GM10248 (cell line): ENCODE measurements at regions not wholly inside any gene's neighbourhood (a gene's known extent, or its start where the extent isn't known, plus 50 kb on each side); places are given as distances from the start of the nearest gene placed in this dataset.

Experiments
- CTCF ChIA-PET: fragments of 300-600 bp; sonication (Branson Sonifier 250); formaldehyde crosslinking; extraction: SDS; loops from one replicate; lab custom pipeline; 2021; ENCODE audit warnings: antibody characterized with exemption; lab: Yijun Ruan, JAX
- POLR2A ChIA-PET: fragments of 350-650 bp; sonication (Branson Sonifier 250); formaldehyde crosslinking; extraction: SDS; loops from one replicate; lab custom pipeline; 2020; ENCODE audit warnings: antibody characterized with exemption; lab: Yijun Ruan, JAX
- DNase-seq: peaks from one replicate; pipeline ENCODE4 v3.0.0; 2012; ENCODE audit errors: extremely low spot score
- CTCF ChIP-seq: IDR thresholded peaks from 2 replicates; pipeline ENCODE4 v1.5.1; 2012; ENCODE audit warnings: mild to moderate bottlenecking, low read depth; ENCODE audit errors: extremely low read depth, missing control alignments, control extremely low read depth

GRCh38 chr15:47991357-47991756 lies 129.4 kb upstream of the SLC24A5 start:
- CTCF ChIA-PET, result interaction anchor here (1.0 to 5.9 kb wide), 4 partner anchors 8 to 796 kb away, joined by 3 to 53 read pairs (median 4); no protein-coding TSS in a partner anchor
- TF ChIP-seq CTCF, result no peak
- POLR2A ChIA-PET, result no interaction called here
- no peak for DNase-seq

- POLR2A ChIA-PET, result no interaction called here
- no peak for DNase-seq
- CTCF ChIA-PET, result interaction anchor here (1.7 to 2.4 kb wide), 2 partner anchors 92 to 797 kb away, joined by 4 to 5 read pairs; no protein-coding TSS in a partner anchor
- no peak for TF ChIP-seq CTCF
Observed at GRCh38 chr15:47993051-47993450, 127.7 kb upstream of the SLC24A5 start.

- CTCF ChIA-PET, result interaction anchor here (0.7 to 4.6 kb wide), 6 partner anchors 9 to 85 kb away, joined by 3 to 23 read pairs (median 4); no protein-coding TSS in a partner anchor
Observed at GRCh38 chr15:47997195-47998080, 123.4 kb upstream of the SLC24A5 start.

GRCh38 chr15:47998619-47999019 lies 122.2 kb upstream of the SLC24A5 start:
- no peak for DNase-seq
- POLR2A ChIA-PET, result no interaction called here
- CTCF ChIA-PET, result interaction anchor here (1.5 to 4.6 kb wide), 2 partner anchors 10 to 44 kb away, joined by 5 to 23 read pairs; no protein-coding TSS in a partner anchor
- no peak for TF ChIP-seq CTCF

More at GRCh38 chr15:47997195-47998080, 123.4 kb upstream of the SLC24A5 start:
- no peak for DNase-seq
- POLR2A ChIA-PET, result no interaction called here
- TF ChIP-seq CTCF, result no peak

- no peak for TF ChIP-seq CTCF
- POLR2A ChIA-PET, result no interaction called here
- CTCF ChIA-PET, result interaction anchor here (1.2 to 1.9 kb wide), 5 partner anchors 13 to 83 kb away, joined by 3 to 7 read pairs (median 4); no protein-coding TSS in a partner anchor
- peak; percentile 35 for DNase-seq
Observed at GRCh38 chr15:48001393-48002039, 119.3 kb upstream of the SLC24A5 start.

GRCh38 chr15:48002767-48003166 lies 118.0 kb upstream of the SLC24A5 start:
- no peak for TF ChIP-seq CTCF
- CTCF ChIA-PET, result interaction anchor here (1.2 to 1.7 kb wide), 3 partner anchors 15 to 22 kb away, joined by 3 to 4 read pairs (median 3); no protein-coding TSS in a partner anchor
- no peak for DNase-seq
- POLR2A ChIA-PET, result no interaction called here
